DND-41 (cell line): ENCODE measurements at regions not wholly inside any gene's neighbourhood (a gene's known extent, or its start where the extent isn't known, plus 50 kb on each side); places are given as distances from the start of the nearest gene placed in this dataset.
A peak's percentile ranks its signal among the peaks of the same experiment; 100 is the strongest.

ENCODE experiments used
- ATAC-seq: fragments of 200-7000 bp; cut with Tn5 transposase; 3 replicates; pipeline ENCODE4 v1.9.1; 2021; ENCODE audit warnings: low read depth; ENCODE audit not compliant: insufficient read depth
- DNase-seq: peaks from one replicate; pipeline ENCODE4 v3.0.0-alpha.2; 2020
- H2AFZ ChIP-seq: 2 replicates; pipeline ENCODE4 v1.6.0; 2012; ENCODE audit warnings: low read depth, low read length
- H3K27ac ChIP-seq: 2 replicates; pipeline ENCODE4 v1.5.1; 2012; ENCODE audit warnings: low read length, inconsistent platforms
- H3K27me3 ChIP-seq: fragments of 200-600 bp; sonication (generic); 2 replicates; pipeline ENCODE4 v1.6.0; 2012; ENCODE audit warnings: low read length, mild to moderate bottlenecking, inconsistent platforms; ENCODE audit not compliant: insufficient read depth, poor library complexity
- H3K36me3 ChIP-seq: 2 replicates; pipeline ENCODE4 v1.5.1; 2012; ENCODE audit warnings: low read length, inconsistent platforms; ENCODE audit not compliant: insufficient read depth
- H3K4me1 ChIP-seq: 2 replicates; pipeline ENCODE4 v1.5.1; 2012; ENCODE audit warnings: mild to moderate bottlenecking, low read length; ENCODE audit not compliant: insufficient read depth
- H3K4me2 ChIP-seq: 2 replicates; pipeline ENCODE4 v1.6.0; 2012; ENCODE audit warnings: mild to moderate bottlenecking, moderate library complexity, low read length, inconsistent platforms; ENCODE audit not compliant: insufficient read depth
- H3K4me3 ChIP-seq, 2 experiments: fragments of 200-600 bp in 1 of 2; shearing (Covaris generic) in 1 of 2; 2 replicates each; pipeline ENCODE4 v1.5.1; 2012 to 2016; ENCODE audit warnings: inconsistent platforms in 2 of 2, low read length in 2 of 2, mild to moderate bottlenecking in 2 of 2, low read depth in 1 of 2, moderate library complexity in 1 of 2
- H3K79me2 ChIP-seq: 2 replicates; pipeline ENCODE4 v1.6.0; 2012; ENCODE audit warnings: low read length, inconsistent platforms; ENCODE audit not compliant: insufficient read depth
- H3K9ac ChIP-seq: 2 replicates; pipeline ENCODE4 v1.6.0; 2012; ENCODE audit warnings: low read depth, mild to moderate bottlenecking, inconsistent platforms, low read length, moderate library complexity
- H3K9me3 ChIP-seq: 2 replicates; pipeline ENCODE4 v1.5.1; 2012; ENCODE audit warnings: low read length, moderate library complexity, mild to moderate bottlenecking, inconsistent platforms; ENCODE audit not compliant: insufficient read depth, severe bottlenecking
- H4K20me1 ChIP-seq: 2 replicates; pipeline ENCODE4 v1.6.0; 2012; ENCODE audit warnings: low read length; ENCODE audit not compliant: insufficient read depth
- EZH2 ChIP-seq: IDR thresholded peaks from 3 replicates; pipeline ENCODE4 v1.6.1; 2012; ENCODE audit warnings: borderline replicate concordance, low read depth, mild to moderate bottlenecking, moderate library complexity, low read length, inconsistent platforms; ENCODE audit not compliant: severe bottlenecking
- TF ChIP-seq, protein P1 (sequence below): IDR thresholded peaks from 2 replicates; pipeline ENCODE4 v1.5.1; 2012; ENCODE audit warnings: borderline replicate concordance, low read length, moderate library complexity, mild to moderate bottlenecking; ENCODE audit not compliant: poor library complexity, severe bottlenecking; ENCODE audit errors: extremely low read depth

DNA sequence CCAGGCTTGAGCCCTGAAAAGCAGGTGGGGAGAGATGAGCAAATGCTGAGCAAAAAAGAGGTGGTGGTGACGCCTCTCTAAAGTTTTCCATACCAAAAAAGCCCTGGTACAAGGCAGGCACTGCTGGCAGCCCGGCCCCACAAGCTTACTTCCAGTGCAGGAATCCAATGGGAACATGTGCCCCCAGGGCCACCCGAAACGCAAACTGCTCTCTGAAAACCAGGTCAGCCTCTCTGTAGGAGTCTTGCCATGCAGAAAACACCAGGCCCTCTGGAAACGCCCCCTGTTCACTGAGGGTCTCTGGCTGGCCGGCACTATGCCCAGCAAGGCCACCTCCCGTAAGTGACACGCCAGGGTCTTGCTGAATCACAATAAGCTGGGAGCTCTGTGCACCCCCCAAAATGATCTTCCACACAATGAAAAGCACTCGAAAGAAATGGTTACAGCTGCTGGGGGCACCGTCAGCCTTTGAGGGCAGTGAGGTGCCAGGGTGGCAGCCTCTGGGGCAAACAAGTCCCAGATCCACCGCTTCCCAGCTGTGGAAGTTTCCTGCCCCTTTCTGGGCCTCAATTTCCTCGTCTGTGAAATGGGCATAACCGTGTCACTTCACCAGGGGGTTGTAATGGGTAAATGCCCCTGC lies 170.5 kb downstream of the TOMM20 start:
- Histone ChIP-seq H3K27ac (no peak overlapping the region), H3K4me1 (peaks cover 37% of the 10 kb centered on the region), H3K9me3 (no peaks in the 10 kb centered on the region), H3K27me3 (no peaks in the 10 kb centered on the region), H3K79me2 (no peaks in the 10 kb centered on the region), H2AFZ (no peak overlapping the region), H3K4me2 (no peak overlapping the region), H3K36me3 (no peaks in the 10 kb centered on the region), H3K9ac (no peak overlapping the region), H4K20me1 (no peaks in the 10 kb centered on the region), H3K4me3 (no peak overlapping the region)
- TF ChIP-seq EZH2 = no peak
- no peak for ATAC-seq
- DNase-seq = no peak

DNA sequence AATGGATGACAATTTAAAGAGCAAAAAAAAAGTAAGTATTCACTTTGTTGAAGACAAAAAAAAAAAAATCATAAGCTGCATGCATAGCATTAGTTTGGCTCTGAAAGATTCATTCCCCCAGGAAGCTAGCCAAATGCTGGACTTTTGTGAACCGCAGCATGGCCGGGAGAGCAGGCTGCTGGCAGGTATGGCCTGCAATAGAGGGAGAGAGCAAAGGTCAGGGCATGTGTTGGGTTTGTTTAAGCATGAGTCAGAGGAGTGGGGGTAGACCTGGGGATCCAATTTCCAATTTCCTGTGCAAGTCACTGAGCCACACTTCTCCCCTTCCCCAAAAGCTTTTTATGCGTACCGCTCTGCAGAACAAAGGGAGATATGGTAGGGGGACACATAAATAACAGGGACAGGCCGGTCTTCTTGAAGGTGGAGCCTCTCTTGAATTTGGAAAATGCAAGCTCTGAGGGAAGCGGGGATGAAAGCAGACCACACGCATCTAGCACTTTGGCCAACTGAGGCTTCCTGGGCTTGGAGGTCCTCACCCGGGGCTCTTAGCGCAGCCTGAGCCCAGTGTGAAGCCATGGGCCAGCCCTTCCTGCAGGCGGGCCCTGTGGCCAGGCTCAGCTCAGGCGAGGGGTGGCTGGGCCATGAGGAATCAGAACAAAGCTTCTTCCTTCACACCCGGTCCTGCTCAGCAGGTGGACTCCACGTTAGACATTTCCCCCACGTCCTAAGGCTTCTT lies 171.1 kb downstream of the TOMM20 start:
- DNase-seq = no peak
- Histone ChIP-seq H3K36me3 (no peaks in the 10 kb centered on the region), H2AFZ (no peak overlapping the region)

DNA sequence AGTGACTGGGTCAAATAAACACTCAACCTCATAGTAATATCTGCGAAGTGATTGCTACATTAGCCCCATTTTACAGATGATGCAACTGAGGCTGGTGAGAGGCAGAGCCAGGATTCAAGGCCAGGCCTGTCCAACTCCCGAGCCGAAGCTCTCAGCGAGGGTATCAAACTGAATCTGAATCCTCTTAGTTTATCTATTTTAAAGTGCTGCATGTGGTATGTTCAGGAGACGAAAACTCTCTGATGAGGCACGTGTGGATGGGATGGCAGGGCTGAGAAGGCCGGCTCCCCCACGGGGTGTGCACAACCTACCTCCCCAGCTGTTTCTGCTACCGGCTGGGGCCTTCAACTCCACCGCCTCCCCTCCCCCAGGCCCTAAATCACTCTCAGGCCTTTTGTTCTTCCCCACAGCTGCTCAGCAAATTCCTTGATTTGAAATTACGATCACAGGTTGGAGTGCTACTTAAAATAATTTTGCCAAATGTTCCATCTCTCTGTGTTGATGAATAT lies 171.8 kb downstream of the TOMM20 start:
- no peak overlapping the region for H2AFZ ChIP-seq
- no peaks in the 10 kb centered on the region for H3K9me3 ChIP-seq
- ATAC-seq = peak; percentile 68
- no peaks in the 10 kb centered on the region for H3K27me3 ChIP-seq
- H3K9ac ChIP-seq = no peak overlapping the region
- TF ChIP-seq, protein P1, sequence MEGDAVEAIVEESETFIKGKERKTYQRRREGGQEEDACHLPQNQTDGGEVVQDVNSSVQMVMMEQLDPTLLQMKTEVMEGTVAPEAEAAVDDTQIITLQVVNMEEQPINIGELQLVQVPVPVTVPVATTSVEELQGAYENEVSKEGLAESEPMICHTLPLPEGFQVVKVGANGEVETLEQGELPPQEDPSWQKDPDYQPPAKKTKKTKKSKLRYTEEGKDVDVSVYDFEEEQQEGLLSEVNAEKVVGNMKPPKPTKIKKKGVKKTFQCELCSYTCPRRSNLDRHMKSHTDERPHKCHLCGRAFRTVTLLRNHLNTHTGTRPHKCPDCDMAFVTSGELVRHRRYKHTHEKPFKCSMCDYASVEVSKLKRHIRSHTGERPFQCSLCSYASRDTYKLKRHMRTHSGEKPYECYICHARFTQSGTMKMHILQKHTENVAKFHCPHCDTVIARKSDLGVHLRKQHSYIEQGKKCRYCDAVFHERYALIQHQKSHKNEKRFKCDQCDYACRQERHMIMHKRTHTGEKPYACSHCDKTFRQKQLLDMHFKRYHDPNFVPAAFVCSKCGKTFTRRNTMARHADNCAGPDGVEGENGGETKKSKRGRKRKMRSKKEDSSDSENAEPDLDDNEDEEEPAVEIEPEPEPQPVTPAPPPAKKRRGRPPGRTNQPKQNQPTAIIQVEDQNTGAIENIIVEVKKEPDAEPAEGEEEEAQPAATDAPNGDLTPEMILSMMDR = no peak
- TF ChIP-seq EZH2 = no peak
- H3K4me1 ChIP-seq = peaks cover 24% of the 10 kb centered on the region
- no peaks in the 10 kb centered on the region for H4K20me1 ChIP-seq
- H3K4me3 ChIP-seq = no peak overlapping the region
- H3K4me2 ChIP-seq = no peak overlapping the region
- H3K36me3 ChIP-seq = no peaks in the 10 kb centered on the region
- peak; percentile 63 for DNase-seq
- no peaks in the 10 kb centered on the region for H3K79me2 ChIP-seq
- H3K27ac ChIP-seq = no peak overlapping the region

More for the DNA sequence above, 171.1 kb downstream of the TOMM20 start:
- Histone ChIP-seq H3K4me3 (no peak overlapping the region), H4K20me1 (no peaks in the 10 kb centered on the region), H3K79me2 (no peaks in the 10 kb centered on the region), H3K27ac (0 out of 2 replicates have a peak overlapping the region, but pooled peaks have one; percentile 18), H3K27me3 (no peaks in the 10 kb centered on the region), H3K9ac (no peak overlapping the region), H3K9me3 (no peaks in the 10 kb centered on the region), H3K4me1 (peaks cover 30% of the 10 kb centered on the region), H3K4me2 (no peak overlapping the region)
- TF ChIP-seq EZH2 = no peak
- no peak for ATAC-seq

DNA sequence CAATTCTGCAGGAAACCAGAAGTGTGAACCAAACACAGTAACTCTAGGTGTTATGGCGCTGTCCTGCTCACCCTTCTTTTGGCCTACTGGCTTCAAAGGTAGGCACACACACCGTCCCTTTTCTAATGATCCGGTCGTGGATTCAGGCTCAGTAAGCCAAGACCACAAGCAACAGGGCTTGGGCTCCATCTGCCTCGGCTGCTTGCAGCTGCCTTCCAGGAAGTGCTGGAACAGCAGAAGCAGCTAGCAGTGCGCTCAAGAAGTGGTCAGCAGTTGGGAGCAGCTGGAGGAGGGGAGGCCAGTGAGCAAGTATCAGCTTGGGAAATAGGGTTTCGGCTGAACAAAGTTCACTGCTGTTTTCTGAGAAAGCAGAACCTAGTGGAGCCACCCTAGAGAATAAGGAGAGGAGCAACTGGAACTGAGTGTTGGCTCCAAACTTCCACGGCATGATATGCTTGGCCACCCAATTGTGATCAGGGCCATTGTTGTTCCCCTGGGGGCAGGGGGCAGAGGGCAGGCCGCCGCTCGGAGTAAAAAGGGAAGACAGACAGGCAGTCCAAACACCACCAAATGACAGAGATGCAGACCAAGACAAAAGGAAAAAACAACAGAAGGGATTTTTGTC lies 173.4 kb downstream of the TOMM20 start:
- Histone ChIP-seq H3K4me3 (no peak overlapping the region), H3K4me2 (no peak overlapping the region), H3K9ac (no peak overlapping the region), H3K4me1 (peaks cover 20% of the 10 kb centered on the region), H3K27ac (peak overlapping the region; percentile 46), H3K79me2 (no peaks in the 10 kb centered on the region), H3K27me3 (no peaks in the 10 kb centered on the region), H3K9me3 (no peaks in the 10 kb centered on the region), H3K36me3 (no peaks in the 10 kb centered on the region), H2AFZ (no peak overlapping the region), H4K20me1 (no peaks in the 10 kb centered on the region)
- DNase-seq (peak; percentile 71), ATAC-seq (peak; percentile 84)
- TF ChIP-seq EZH2 = no peak
- TF ChIP-seq, protein P1 = peak; percentile 13
